Activated CD4-positive, alpha-beta memory T cell treated with anti-CD3 and anti-CD28 coated beads for 36 hours (primary cell): ENCODE measurements at regions not wholly inside any gene's neighbourhood (a gene's known extent, or its start where the extent isn't known, plus 50 kb on each side); places are given as distances from the start of the nearest gene placed in this dataset.

Source experiments
- CTCF ChIA-PET: fragments of 350-600 bp; sonication (Branson Sonifier 250); formaldehyde crosslinking; loops from one replicate; lab custom pipeline; 2021; ENCODE audit warnings: antibody characterized with exemption, inconsistent platforms; lab: Charles Lee
- POLR2A ChIA-PET: fragments of 350-600 bp; sonication (Branson Sonifier 250); formaldehyde crosslinking; loops from one replicate; lab custom pipeline; 2021; ENCODE audit warnings: antibody characterized with exemption; lab: Charles Lee
- DNase-seq: peaks from one replicate; pipeline ENCODE4 v3.0.0-alpha.2; 2020
- H3K27ac Mint-ChIP-seq: one replicate; pipeline ENCODE4 v1.8.0; 2021; ENCODE audit warnings: mixed read lengths
- H3K27me3 Mint-ChIP-seq: one replicate; pipeline ENCODE4 v1.8.0; 2021; ENCODE audit warnings: mixed read lengths
- H3K36me3 Mint-ChIP-seq: one replicate; pipeline ENCODE4 v1.8.0; 2021; ENCODE audit warnings: mixed read lengths
- H3K4me1 Mint-ChIP-seq: one replicate; pipeline ENCODE4 v1.8.0; 2021; ENCODE audit warnings: low read depth, mixed read lengths
- H3K4me3 Mint-ChIP-seq: one replicate; pipeline ENCODE4 v1.8.0; 2021; ENCODE audit warnings: mild to moderate bottlenecking, mixed read lengths
- H3K9me3 Mint-ChIP-seq: one replicate; pipeline ENCODE4 v1.8.0; 2021; ENCODE audit warnings: mixed read lengths
- intact Hi-C: fragments of 100-400 bp; cut with micrococcal nuclease; formaldehyde crosslinking; loops from one replicate; pipeline ENCODE4 v1.15.1; 2023

GRCh38 chr2:34102339-34102738 lies 503.2 kb upstream of the FAM98A start:
- Mint-ChIP-seq H3K27me3 (peaks cover 3% of the 10 kb centered on the region), H3K27ac (no peak overlapping the region), H3K4me3 (no peak overlapping the region), H3K9me3 (no peaks in the 10 kb centered on the region), H3K4me1 (no peaks in the 10 kb centered on the region), H3K36me3 (no peaks in the 10 kb centered on the region)
- POLR2A ChIA-PET, result no interaction called here
- intact Hi-C loops, result no loop called here
- CTCF ChIA-PET, result no interaction called here
- no peak for DNase-seq

- Mint-ChIP-seq H3K4me1 (no peaks in the 10 kb centered on the region), H3K27me3 (no peaks in the 10 kb centered on the region), H3K9me3 (no peaks in the 10 kb centered on the region), H3K27ac (no peak overlapping the region), H3K4me3 (no peak overlapping the region), H3K36me3 (no peaks in the 10 kb centered on the region)
- no peak for DNase-seq
- POLR2A ChIA-PET, result no interaction called here
- CTCF ChIA-PET, result no interaction called here
- intact Hi-C loops, result no loop called here
Observed at GRCh38 chr2:34099377-34099776, 500.3 kb upstream of the FAM98A start.

GRCh38 chr2:34098256-34098655 lies 499.2 kb upstream of the FAM98A start:
- CTCF ChIA-PET, result no interaction called here
- H3K4me1 Mint-ChIP-seq, result no peaks in the 10 kb centered on the region
- POLR2A ChIA-PET, result no interaction called here
- no peak overlapping the region for H3K27ac Mint-ChIP-seq
- intact Hi-C loops, result no loop called here
- no peaks in the 10 kb centered on the region for H3K9me3 Mint-ChIP-seq
- no peak for DNase-seq
- H3K27me3 Mint-ChIP-seq, result no peaks in the 10 kb centered on the region
- no peaks in the 10 kb centered on the region for H3K36me3 Mint-ChIP-seq
- no peak overlapping the region for H3K4me3 Mint-ChIP-seq

GRCh38 chr2:34096562-34097171 lies 497.6 kb upstream of the FAM98A start:
- no peaks in the 10 kb centered on the region for H3K27me3 Mint-ChIP-seq
- no peaks in the 10 kb centered on the region for H3K36me3 Mint-ChIP-seq
- no peak overlapping the region for H3K27ac Mint-ChIP-seq
- H3K4me1 Mint-ChIP-seq, result no peaks in the 10 kb centered on the region
- H3K4me3 Mint-ChIP-seq, result no peak overlapping the region
- DNase-seq, result peak; percentile 35
- intact Hi-C loops, result loop anchor here (1.0 kb wide), 1 partner anchor 1314 kb away; no protein-coding TSS in a partner anchor
- POLR2A ChIA-PET, result no interaction called here
- H3K9me3 Mint-ChIP-seq, result no peaks in the 10 kb centered on the region
- CTCF ChIA-PET, result interaction anchor here (0.6 to 2.0 kb wide), 4 partner anchors 14 to 1314 kb away, joined by 3 to 7 read pairs (median 4); no protein-coding TSS in a partner anchor

- Mint-ChIP-seq H3K4me3 (no peak overlapping the region), H3K4me1 (no peaks in the 10 kb centered on the region), H3K9me3 (no peaks in the 10 kb centered on the region), H3K36me3 (no peaks in the 10 kb centered on the region), H3K27ac (no peak overlapping the region), H3K27me3 (no peaks in the 10 kb centered on the region)
- intact Hi-C loops, result no loop called here
- ChIA-PET POLR2A (no interaction called here), CTCF (no interaction called here)
- DNase-seq, result no peak
Observed at GRCh38 chr2:34093790-34094189, 494.7 kb upstream of the FAM98A start.

GRCh38 chr2:34070196-34070595 lies 471.1 kb upstream of the FAM98A start:
- Mint-ChIP-seq H3K27me3 (peaks cover 2% of the 10 kb centered on the region), H3K4me1 (no peaks in the 10 kb centered on the region), H3K36me3 (no peaks in the 10 kb centered on the region), H3K9me3 (no peaks in the 10 kb centered on the region), H3K27ac (no peak overlapping the region), H3K4me3 (no peak overlapping the region)
- DNase-seq, result no peak
- POLR2A ChIA-PET, result no interaction called here
- intact Hi-C loops, result no loop called here
- CTCF ChIA-PET, result no interaction called here

GRCh38 chr2:34069604-34070003 lies 470.5 kb upstream of the FAM98A start:
- Mint-ChIP-seq H3K4me1 (no peaks in the 10 kb centered on the region), H3K36me3 (no peaks in the 10 kb centered on the region), H3K4me3 (no peak overlapping the region), H3K27ac (no peak overlapping the region), H3K27me3 (peaks cover 2% of the 10 kb centered on the region), H3K9me3 (no peaks in the 10 kb centered on the region)
- intact Hi-C loops, result no loop called here
- ChIA-PET POLR2A (no interaction called here), CTCF (no interaction called here)
- DNase-seq, result no peak

GRCh38 chr2:34050413-34050812 lies 451.3 kb upstream of the FAM98A start:
- Mint-ChIP-seq H3K9me3 (no peaks in the 10 kb centered on the region), H3K36me3 (no peaks in the 10 kb centered on the region), H3K4me1 (no peaks in the 10 kb centered on the region), H3K4me3 (no peak overlapping the region), H3K27ac (no peak overlapping the region), H3K27me3 (no peaks in the 10 kb centered on the region)
- POLR2A ChIA-PET, result no interaction called here
- intact Hi-C loops, result no loop called here
- DNase-seq, result no peak
- CTCF ChIA-PET, result no interaction called here

- no peaks in the 10 kb centered on the region for H3K4me1 Mint-ChIP-seq
- H3K27me3 Mint-ChIP-seq, result no peaks in the 10 kb centered on the region
- intact Hi-C loops, result no loop called here
- no peak overlapping the region for H3K4me3 Mint-ChIP-seq
- H3K36me3 Mint-ChIP-seq, result no peaks in the 10 kb centered on the region
- H3K9me3 Mint-ChIP-seq, result no peaks in the 10 kb centered on the region
- ChIA-PET POLR2A (no interaction called here), CTCF (no interaction called here)
- H3K27ac Mint-ChIP-seq, result no peak overlapping the region
- no peak for DNase-seq
Observed at GRCh38 chr2:34045101-34045655, 446.1 kb upstream of the FAM98A start.

GRCh38 chr2:34037886-34038285 lies 438.8 kb upstream of the FAM98A start:
- no peak for DNase-seq
- CTCF ChIA-PET, result no interaction called here
- Mint-ChIP-seq H3K27me3 (no peaks in the 10 kb centered on the region), H3K4me3 (no peak overlapping the region), H3K9me3 (no peaks in the 10 kb centered on the region), H3K4me1 (no peaks in the 10 kb centered on the region), H3K36me3 (no peaks in the 10 kb centered on the region), H3K27ac (no peak overlapping the region)
- POLR2A ChIA-PET, result no interaction called here
- intact Hi-C loops, result no loop called here

GRCh38 chr2:34037157-34037556 lies 438.1 kb upstream of the FAM98A start:
- ChIA-PET CTCF (no interaction called here), POLR2A (no interaction called here)
- intact Hi-C loops, result no loop called here
- Mint-ChIP-seq H3K4me3 (no peak overlapping the region), H3K4me1 (no peaks in the 10 kb centered on the region), H3K27me3 (no peaks in the 10 kb centered on the region), H3K27ac (no peak overlapping the region), H3K36me3 (no peaks in the 10 kb centered on the region), H3K9me3 (no peaks in the 10 kb centered on the region)
- no peak for DNase-seq

- no peaks in the 10 kb centered on the region for H3K36me3 Mint-ChIP-seq
- intact Hi-C loops, result no loop called here
- DNase-seq, result no peak
- H3K4me1 Mint-ChIP-seq, result no peaks in the 10 kb centered on the region
- H3K27ac Mint-ChIP-seq, result no peak overlapping the region
- ChIA-PET CTCF (no interaction called here), POLR2A (no interaction called here)
- H3K4me3 Mint-ChIP-seq, result no peak overlapping the region
- no peaks in the 10 kb centered on the region for H3K27me3 Mint-ChIP-seq
- no peaks in the 10 kb centered on the region for H3K9me3 Mint-ChIP-seq
Observed at GRCh38 chr2:34031097-34031496, 432.0 kb upstream of the FAM98A start.

GRCh38 chr2:34030273-34030672 lies 431.2 kb upstream of the FAM98A start:
- H3K27me3 Mint-ChIP-seq, result no peaks in the 10 kb centered on the region
- intact Hi-C loops, result no loop called here
- DNase-seq, result no peak
- H3K4me1 Mint-ChIP-seq, result no peaks in the 10 kb centered on the region
- CTCF ChIA-PET, result no interaction called here
- no peak overlapping the region for H3K27ac Mint-ChIP-seq
- no peak overlapping the region for H3K4me3 Mint-ChIP-seq
- no peaks in the 10 kb centered on the region for H3K9me3 Mint-ChIP-seq
- H3K36me3 Mint-ChIP-seq, result no peaks in the 10 kb centered on the region
- POLR2A ChIA-PET, result no interaction called here
